ENCODE measurements at regions not wholly inside any gene's neighbourhood (a gene's known extent, or its start where the extent isn't known, plus 50 kb on each side); places are given as distances from the start of the nearest gene placed in this dataset.

- TF ChIP-seq ZNF296 (CRISPR knock-in tag; conservative IDR thresholded peaks at IDR 0.05) (no peak), NFYC (CRISPR knock-in tag; IDR thresholded peaks at IDR 0.05) (no peak), SALL2 (CRISPR knock-in tag; IDR thresholded peaks at IDR 0.05) (no peak), PREB (CRISPR knock-in tag; IDR thresholded peaks at IDR 0.05) (no peak), NCOA1 (CRISPR knock-in tag; IDR thresholded peaks at IDR 0.05) (no peak), ZNF414 (CRISPR knock-in tag; IDR thresholded peaks at IDR 0.05) (no peak; the same call in 1 of the 2 replicates), KMT2B (CRISPR knock-in tag; IDR thresholded peaks at IDR 0.05) (no peak), GABPA (IDR thresholded peaks at IDR 0.05; ENCODE audit: low read depth, low read length) (no peak), GABPA (CRISPR knock-in tag; IDR thresholded peaks at IDR 0.05; ENCODE audit: low read depth) (0 out of 2 replicates have a peak, but pooled peaks have one; percentile 42), SRSF1 (optimal IDR thresholded peaks at IDR 0.05; ENCODE audit: low read depth, low read length) (no peak), AGO1 (IDR thresholded peaks at IDR 0.05; ENCODE audit: low read depth, low read length, poor library complexity, severe bottlenecking) (no peak), ZFX (CRISPR knock-in tag; IDR thresholded peaks at IDR 0.05; ENCODE audit: low read depth) (no peak), ZNF839 (CRISPR knock-in tag; IDR thresholded peaks at IDR 0.05; ENCODE audit: borderline replicate concordance) (no peak), ZNF280B (CRISPR knock-in tag; IDR thresholded peaks at IDR 0.05; ENCODE audit: borderline replicate concordance) (no peak), SP140L (CRISPR knock-in tag; IDR thresholded peaks at IDR 0.05; ENCODE audit: borderline replicate concordance) (no peak), ZKSCAN5 (CRISPR knock-in tag; IDR thresholded peaks at IDR 0.05) (no peak)
- TF ChIP-seq, protein P1, sequence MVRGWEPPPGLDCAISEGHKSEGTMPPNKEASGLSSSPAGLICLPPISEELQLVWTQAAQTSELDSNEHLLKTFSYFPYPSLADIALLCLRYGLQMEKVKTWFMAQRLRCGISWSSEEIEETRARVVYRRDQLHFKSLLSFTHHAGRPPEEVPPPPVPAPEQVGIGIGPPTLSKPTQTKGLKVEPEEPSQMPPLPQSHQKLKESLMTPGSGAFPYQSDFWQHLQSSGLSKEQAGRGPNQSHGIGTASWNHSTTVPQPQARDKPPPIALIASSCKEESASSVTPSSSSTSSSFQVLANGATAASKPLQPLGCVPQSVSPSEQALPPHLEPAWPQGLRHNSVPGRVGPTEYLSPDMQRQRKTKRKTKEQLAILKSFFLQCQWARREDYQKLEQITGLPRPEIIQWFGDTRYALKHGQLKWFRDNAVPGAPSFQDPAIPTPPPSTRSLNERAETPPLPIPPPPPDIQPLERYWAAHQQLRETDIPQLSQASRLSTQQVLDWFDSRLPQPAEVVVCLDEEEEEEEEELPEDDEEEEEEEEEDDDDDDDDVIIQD (CRISPR knock-in tag; IDR thresholded peaks at IDR 0.05; ENCODE audit: low read depth) = peak; percentile 16; the same call in 1 of the 2 replicates
- TF ChIP-seq, protein P2, sequence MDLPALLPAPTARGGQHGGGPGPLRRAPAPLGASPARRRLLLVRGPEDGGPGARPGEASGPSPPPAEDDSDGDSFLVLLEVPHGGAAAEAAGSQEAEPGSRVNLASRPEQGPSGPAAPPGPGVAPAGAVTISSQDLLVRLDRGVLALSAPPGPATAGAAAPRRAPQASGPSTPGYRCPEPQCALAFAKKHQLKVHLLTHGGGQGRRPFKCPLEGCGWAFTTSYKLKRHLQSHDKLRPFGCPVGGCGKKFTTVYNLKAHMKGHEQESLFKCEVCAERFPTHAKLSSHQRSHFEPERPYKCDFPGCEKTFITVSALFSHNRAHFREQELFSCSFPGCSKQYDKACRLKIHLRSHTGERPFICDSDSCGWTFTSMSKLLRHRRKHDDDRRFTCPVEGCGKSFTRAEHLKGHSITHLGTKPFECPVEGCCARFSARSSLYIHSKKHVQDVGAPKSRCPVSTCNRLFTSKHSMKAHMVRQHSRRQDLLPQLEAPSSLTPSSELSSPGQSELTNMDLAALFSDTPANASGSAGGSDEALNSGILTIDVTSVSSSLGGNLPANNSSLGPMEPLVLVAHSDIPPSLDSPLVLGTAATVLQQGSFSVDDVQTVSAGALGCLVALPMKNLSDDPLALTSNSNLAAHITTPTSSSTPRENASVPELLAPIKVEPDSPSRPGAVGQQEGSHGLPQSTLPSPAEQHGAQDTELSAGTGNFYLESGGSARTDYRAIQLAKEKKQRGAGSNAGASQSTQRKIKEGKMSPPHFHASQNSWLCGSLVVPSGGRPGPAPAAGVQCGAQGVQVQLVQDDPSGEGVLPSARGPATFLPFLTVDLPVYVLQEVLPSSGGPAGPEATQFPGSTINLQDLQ (CRISPR knock-in tag; IDR thresholded peaks at IDR 0.05) = no peak
- TF ChIP-seq, protein P3, sequence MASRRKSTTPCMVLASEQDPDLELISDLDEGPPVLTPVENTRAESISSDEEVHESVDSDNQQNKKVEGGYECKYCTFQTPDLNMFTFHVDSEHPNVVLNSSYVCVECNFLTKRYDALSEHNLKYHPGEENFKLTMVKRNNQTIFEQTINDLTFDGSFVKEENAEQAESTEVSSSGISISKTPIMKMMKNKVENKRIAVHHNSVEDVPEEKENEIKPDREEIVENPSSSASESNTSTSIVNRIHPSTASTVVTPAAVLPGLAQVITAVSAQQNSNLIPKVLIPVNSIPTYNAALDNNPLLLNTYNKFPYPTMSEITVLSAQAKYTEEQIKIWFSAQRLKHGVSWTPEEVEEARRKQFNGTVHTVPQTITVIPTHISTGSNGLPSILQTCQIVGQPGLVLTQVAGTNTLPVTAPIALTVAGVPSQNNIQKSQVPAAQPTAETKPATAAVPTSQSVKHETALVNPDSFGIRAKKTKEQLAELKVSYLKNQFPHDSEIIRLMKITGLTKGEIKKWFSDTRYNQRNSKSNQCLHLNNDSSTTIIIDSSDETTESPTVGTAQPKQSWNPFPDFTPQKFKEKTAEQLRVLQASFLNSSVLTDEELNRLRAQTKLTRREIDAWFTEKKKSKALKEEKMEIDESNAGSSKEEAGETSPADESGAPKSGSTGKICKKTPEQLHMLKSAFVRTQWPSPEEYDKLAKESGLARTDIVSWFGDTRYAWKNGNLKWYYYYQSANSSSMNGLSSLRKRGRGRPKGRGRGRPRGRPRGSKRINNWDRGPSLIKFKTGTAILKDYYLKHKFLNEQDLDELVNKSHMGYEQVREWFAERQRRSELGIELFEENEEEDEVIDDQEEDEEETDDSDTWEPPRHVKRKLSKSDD (CRISPR knock-in tag; IDR thresholded peaks at IDR 0.05; ENCODE audit: low read depth) = no peak
These were observed 114.0 kb upstream of the GOT2 start (continued) for GRCh38 chr16:58847902-58848661.

Data from HepG2 (cell line).